ENCODE measurements at regions not wholly inside any gene's neighbourhood (a gene's known extent, or its start where the extent isn't known, plus 50 kb on each side); places are given as distances from the start of the nearest gene placed in this dataset.

DNA sequence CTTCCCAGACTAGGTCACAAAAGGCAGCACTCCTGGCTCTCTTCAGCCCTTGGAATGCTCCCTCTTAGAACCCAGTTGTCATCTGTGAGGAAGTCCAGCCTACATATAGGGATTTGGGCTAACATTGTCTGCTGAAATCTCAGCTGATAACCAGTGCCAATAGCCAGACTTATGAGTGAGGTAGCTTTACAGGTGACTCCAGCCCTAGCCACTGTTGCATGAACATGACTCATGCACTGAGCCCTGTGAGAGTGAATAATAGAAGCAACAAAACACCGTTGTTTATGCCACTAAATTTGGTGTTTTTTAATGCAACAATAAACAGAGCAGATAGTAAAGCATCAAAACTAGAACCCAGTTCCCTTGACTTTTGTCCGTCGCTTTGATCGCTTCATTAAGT lies 433.2 kb downstream of the STIM2 start:
- no peak for DNase-seq (ENCODE audit: low spot score in 2 of 2)
- intact Hi-C loops (cut with DNase I; ENCODE audit: low total_unique reads), result no loop called here
- H3K4me3 ChIP-seq (ENCODE audit: low read depth, poor library complexity, severe bottlenecking), result no peak overlapping the region
- TF ChIP-seq POLR2A (IDR thresholded peaks at IDR 0.05), result no peak
- TF ChIP-seq, protein P1, sequence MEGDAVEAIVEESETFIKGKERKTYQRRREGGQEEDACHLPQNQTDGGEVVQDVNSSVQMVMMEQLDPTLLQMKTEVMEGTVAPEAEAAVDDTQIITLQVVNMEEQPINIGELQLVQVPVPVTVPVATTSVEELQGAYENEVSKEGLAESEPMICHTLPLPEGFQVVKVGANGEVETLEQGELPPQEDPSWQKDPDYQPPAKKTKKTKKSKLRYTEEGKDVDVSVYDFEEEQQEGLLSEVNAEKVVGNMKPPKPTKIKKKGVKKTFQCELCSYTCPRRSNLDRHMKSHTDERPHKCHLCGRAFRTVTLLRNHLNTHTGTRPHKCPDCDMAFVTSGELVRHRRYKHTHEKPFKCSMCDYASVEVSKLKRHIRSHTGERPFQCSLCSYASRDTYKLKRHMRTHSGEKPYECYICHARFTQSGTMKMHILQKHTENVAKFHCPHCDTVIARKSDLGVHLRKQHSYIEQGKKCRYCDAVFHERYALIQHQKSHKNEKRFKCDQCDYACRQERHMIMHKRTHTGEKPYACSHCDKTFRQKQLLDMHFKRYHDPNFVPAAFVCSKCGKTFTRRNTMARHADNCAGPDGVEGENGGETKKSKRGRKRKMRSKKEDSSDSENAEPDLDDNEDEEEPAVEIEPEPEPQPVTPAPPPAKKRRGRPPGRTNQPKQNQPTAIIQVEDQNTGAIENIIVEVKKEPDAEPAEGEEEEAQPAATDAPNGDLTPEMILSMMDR (IDR thresholded peaks at IDR 0.05), result no peak
- WGBS, 2 donors, result 71 to 84% methylated on average over 4 of the region's 4 CpGs

DNA sequence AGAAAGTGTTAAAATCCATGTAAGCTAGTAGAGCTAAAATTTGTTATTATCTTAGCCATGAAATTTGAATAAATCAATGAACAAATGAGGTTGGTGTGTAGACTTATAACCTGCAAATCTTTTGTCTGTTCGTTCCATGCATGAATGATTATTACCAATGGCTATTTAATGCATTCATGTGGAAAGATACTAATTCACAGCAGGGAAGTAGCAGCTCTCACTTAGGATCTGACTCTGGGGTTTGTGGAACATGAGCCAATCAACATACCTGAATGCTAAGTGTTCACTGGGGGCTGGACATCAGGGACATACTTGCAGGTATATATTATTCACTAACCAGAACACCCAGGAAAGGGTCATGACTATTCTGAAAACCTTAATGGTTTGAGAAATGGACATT lies 444.1 kb downstream of the STIM2 start:
- TF ChIP-seq POLR2A (IDR thresholded peaks at IDR 0.05), result no peak
- TF ChIP-seq, protein P1 (IDR thresholded peaks at IDR 0.05), result no peak
- intact Hi-C loops (cut with DNase I; ENCODE audit: low total_unique reads), result no loop called here
- WGBS, 2 donors, result 68 to 69% methylated on average over 1 of the region's 1 CpG
- DNase-seq (ENCODE audit: low spot score in 2 of 2), result no peak
- H3K4me3 ChIP-seq (ENCODE audit: low read depth, poor library complexity, severe bottlenecking), result no peak overlapping the region

DNA sequence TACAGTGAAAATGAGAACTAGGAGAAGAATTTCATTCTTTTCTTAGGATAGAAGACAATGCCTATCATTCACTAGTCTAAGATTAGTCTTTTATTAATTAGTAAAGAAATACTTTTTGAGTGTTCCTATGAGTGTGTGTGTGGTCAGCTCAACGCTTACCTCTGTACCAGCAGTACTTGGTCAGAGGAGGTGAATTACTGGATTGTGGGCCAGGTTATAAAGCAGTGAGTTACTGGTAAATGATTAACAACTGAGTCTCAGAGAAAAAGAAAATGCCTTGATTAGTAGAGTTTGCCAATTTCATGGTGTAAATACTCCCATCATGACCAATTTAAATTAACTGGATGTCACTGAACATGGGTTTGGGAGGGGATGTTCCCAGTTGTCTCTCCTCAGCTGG lies 444.6 kb downstream of the STIM2 start:
- TF ChIP-seq, protein P1 (IDR thresholded peaks at IDR 0.05), result no peak
- no peak for TF ChIP-seq POLR2A (IDR thresholded peaks at IDR 0.05)
- intact Hi-C loops (cut with DNase I; ENCODE audit: low total_unique reads), result no loop called here
- DNase-seq (ENCODE audit: low spot score in 2 of 2), result no peak
- H3K4me3 ChIP-seq (ENCODE audit: low read depth, poor library complexity, severe bottlenecking), result no peak overlapping the region
- 0% methylated on average over 1 of the region's 1 CpG for WGBS, 2 donors

DNA sequence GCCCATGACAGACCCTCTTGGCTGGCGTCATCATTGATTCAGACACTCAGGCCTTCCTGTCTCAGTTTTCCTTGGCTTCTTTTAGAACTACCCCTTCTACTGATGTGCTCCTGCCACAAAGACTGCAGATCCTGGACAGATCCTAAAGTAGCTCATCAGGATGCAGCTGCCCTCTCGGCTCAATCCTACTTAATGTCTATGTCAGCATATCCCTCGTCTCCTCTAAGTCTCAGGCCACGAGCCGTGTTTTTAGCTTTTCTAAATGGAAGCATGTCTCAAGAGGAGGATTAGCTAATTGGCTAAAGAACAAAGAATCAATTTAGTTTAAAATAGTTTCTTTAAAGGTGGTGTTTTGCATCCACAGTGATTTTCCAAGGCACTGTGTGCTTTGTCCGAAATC lies 447.7 kb downstream of the STIM2 start:
- H3K4me3 ChIP-seq (ENCODE audit: low read depth, poor library complexity, severe bottlenecking), result no peak overlapping the region
- no peak for DNase-seq (ENCODE audit: low spot score in 2 of 2)
- 80 to 85% methylated on average over 6 of the region's 6 CpGs for WGBS, 2 donors
- intact Hi-C loops (cut with DNase I; ENCODE audit: low total_unique reads), result no loop called here
- TF ChIP-seq, protein P1 (IDR thresholded peaks at IDR 0.05), result no peak
- TF ChIP-seq POLR2A (IDR thresholded peaks at IDR 0.05), result no peak

DNA sequence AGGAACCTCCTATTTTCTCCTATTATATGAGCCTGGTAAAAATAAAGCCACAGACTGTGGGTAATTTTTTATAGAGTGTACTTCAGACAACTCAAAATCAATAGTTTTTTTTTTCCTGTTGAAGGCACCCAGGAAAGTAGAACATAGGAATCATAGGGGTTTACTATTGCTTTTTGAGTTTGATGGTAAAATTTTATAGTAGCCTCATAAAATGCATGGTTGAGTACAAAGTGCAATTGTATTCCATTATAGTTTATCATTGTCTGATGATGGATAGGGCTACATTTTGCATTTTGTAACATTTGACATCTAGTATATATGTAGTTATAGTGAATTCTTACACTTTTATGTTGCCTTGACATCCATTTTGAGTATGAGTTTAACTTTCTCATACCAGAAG lies 455.0 kb downstream of the STIM2 start:
- TF ChIP-seq, protein P1 (IDR thresholded peaks at IDR 0.05), result no peak
- TF ChIP-seq POLR2A (IDR thresholded peaks at IDR 0.05), result no peak
- intact Hi-C loops (cut with DNase I; ENCODE audit: low total_unique reads), result no loop called here
- no peak for DNase-seq (ENCODE audit: low spot score in 2 of 2)
- no peak overlapping the region for H3K4me3 ChIP-seq (ENCODE audit: low read depth, poor library complexity, severe bottlenecking)

DNA sequence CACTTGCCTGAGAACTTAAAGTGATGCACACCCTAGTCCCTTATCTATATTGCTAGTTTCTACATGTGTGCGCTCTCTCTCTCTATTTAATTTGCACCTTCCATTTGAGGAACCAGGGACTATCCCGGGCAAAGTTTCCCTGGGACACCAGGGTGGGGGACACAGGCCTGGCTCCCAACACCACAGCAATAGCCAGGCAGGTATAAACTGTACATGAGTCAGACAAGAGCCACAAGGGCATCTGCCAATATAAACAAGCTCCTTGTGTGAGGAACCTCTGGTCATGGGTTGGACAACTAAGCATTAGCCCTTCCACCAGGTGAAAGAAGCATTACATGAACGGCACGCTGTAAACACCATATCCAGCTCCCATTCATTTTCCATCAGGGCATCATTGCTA lies 455.5 kb downstream of the STIM2 start:
- DNase-seq (ENCODE audit: low spot score in 2 of 2), result no peak
- intact Hi-C loops (cut with DNase I; ENCODE audit: low total_unique reads), result no loop called here
- TF ChIP-seq, protein P1 (IDR thresholded peaks at IDR 0.05), result no peak
- no peak for TF ChIP-seq POLR2A (IDR thresholded peaks at IDR 0.05)
- H3K4me3 ChIP-seq (ENCODE audit: low read depth, poor library complexity, severe bottlenecking), result no peak overlapping the region
- 72 to 90% methylated on average over 4 of the region's 4 CpGs for WGBS, 2 donors

All from lower leg skin (tissue), 4 donors.